Smooth muscle cell (in vitro differentiated cells): ENCODE measurements at regions not wholly inside any gene's neighbourhood (a gene's known extent, or its start where the extent isn't known, plus 50 kb on each side); places are given as distances from the start of the nearest gene placed in this dataset.

ENCODE experiments used
- DNase-seq: peaks from one replicate; lab custom pipeline; 2025; ENCODE audit not compliant: unreplicated experiment; lab: John Stamatoyannopoulos, UW
- H2AFZ ChIP-seq: fragments of 200-600 bp; sonication (generic); 2 replicates; pipeline ENCODE4 v1.6.0; 2016; ENCODE audit warnings: antibody characterized with exemption, low read depth, mild to moderate bottlenecking
- H3F3A ChIP-seq: fragments of 200-600 bp; sonication (generic); 2 replicates; pipeline ENCODE4 v1.6.0; 2017; ENCODE audit warnings: antibody characterized with exemption, low read depth
- H3K27ac ChIP-seq: fragments of 200-600 bp; sonication (generic); 2 replicates; pipeline ENCODE4 v1.5.1; 2016; ENCODE audit warnings: low read depth, mild to moderate bottlenecking
- H3K27me3 ChIP-seq: fragments of 200-600 bp; sonication (generic); 2 replicates; pipeline ENCODE4 v1.6.1; 2016; ENCODE audit warnings: low read depth, mild to moderate bottlenecking
- H3K36me3 ChIP-seq: fragments of 200-600 bp; sonication (generic); 2 replicates; pipeline ENCODE4 v1.5.1; 2016; ENCODE audit warnings: low read depth
- H3K4me1 ChIP-seq: fragments of 200-600 bp; sonication (generic); 2 replicates; pipeline ENCODE4 v1.5.1; 2016; ENCODE audit warnings: low read depth
- H3K4me2 ChIP-seq: fragments of 200-600 bp; sonication (generic); 2 replicates; pipeline ENCODE4 v1.6.0; 2016; ENCODE audit warnings: mild to moderate bottlenecking
- H3K4me3 ChIP-seq: fragments of 200-600 bp; sonication (generic); 2 replicates; pipeline ENCODE4 v1.5.1; 2016; ENCODE audit warnings: mild to moderate bottlenecking
- H3K79me2 ChIP-seq: fragments of 200-600 bp; sonication (generic); 2 replicates; pipeline ENCODE4 v1.6.0; 2016; ENCODE audit warnings: low read depth, mild to moderate bottlenecking
- H3K9ac ChIP-seq: fragments of 200-600 bp; sonication (generic); 2 replicates; pipeline ENCODE4 v1.6.0; 2016; ENCODE audit warnings: low read depth
- H3K9me3 ChIP-seq: fragments of 200-600 bp; sonication (generic); replicated peaks from 2 replicates; pipeline ENCODE4 v1.5.1; 2016; ENCODE audit warnings: low read depth
- H4K20me1 ChIP-seq: fragments of 200-600 bp; sonication (generic); 2 replicates; pipeline ENCODE4 v1.6.0; 2016; ENCODE audit warnings: low read depth
- WGBS: methylation state at CpG from one replicate; pipeline ENCODE4 v1.1.7; 2016; ENCODE audit warnings: low lambda C conversion rate; 5-methylcytosine and 5-hydroxymethylcytosine counted together
- TF ChIP-seq, protein P1 (sequence below): fragments of 200-600 bp; sonication (generic); IDR thresholded peaks from 2 replicates; pipeline ENCODE4 v1.5.1; 2017; ENCODE audit warnings: borderline replicate concordance, mild to moderate bottlenecking, antibody characterized with exemption; ENCODE audit not compliant: insufficient read depth, poor library complexity, severe bottlenecking

DNA sequence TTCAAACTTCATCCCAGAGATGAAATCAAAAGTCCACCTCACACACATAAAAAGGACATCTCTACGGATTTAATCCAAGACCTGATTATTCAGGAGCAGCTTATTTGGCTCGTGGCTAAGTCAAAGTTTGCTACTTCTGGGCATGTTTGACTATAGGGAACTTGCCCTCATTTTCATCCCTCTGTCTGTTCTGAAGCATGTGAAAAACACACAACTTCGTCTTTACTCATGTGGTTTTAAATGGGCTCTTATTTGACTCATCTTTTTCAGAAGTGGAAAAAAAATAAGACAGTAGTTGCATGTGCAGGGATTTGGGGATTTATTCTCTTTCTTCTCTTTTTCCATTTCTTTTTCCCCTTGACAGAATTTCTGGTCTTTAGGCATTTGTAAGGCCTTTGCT, 295.9 kb downstream of the TFEC start:
- no peak overlapping the region for H3K27ac ChIP-seq
- no peak overlapping the region for H2AFZ ChIP-seq
- H3K9me3 ChIP-seq: no peaks in the 10 kb centered on the region
- no peak overlapping the region for H3K9ac ChIP-seq
- 82% methylated on average over 3 of the region's 3 CpGs for WGBS
- no peaks in the 10 kb centered on the region for H4K20me1 ChIP-seq
- no peaks in the 10 kb centered on the region for H3K79me2 ChIP-seq
- H3K36me3 ChIP-seq: no peaks in the 10 kb centered on the region
- H3K4me3 ChIP-seq: no peak overlapping the region
- TF ChIP-seq, protein P1, sequence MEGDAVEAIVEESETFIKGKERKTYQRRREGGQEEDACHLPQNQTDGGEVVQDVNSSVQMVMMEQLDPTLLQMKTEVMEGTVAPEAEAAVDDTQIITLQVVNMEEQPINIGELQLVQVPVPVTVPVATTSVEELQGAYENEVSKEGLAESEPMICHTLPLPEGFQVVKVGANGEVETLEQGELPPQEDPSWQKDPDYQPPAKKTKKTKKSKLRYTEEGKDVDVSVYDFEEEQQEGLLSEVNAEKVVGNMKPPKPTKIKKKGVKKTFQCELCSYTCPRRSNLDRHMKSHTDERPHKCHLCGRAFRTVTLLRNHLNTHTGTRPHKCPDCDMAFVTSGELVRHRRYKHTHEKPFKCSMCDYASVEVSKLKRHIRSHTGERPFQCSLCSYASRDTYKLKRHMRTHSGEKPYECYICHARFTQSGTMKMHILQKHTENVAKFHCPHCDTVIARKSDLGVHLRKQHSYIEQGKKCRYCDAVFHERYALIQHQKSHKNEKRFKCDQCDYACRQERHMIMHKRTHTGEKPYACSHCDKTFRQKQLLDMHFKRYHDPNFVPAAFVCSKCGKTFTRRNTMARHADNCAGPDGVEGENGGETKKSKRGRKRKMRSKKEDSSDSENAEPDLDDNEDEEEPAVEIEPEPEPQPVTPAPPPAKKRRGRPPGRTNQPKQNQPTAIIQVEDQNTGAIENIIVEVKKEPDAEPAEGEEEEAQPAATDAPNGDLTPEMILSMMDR: no peak
- no peaks in the 10 kb centered on the region for H3F3A ChIP-seq
- no peak for DNase-seq
- no peaks in the 10 kb centered on the region for H3K27me3 ChIP-seq
- H3K4me1 ChIP-seq: no peaks in the 10 kb centered on the region
- H3K4me2 ChIP-seq: no peak overlapping the region

GRCh38 chr7:115731796-115732471, 298.6 kb downstream of the TFEC start:
- Histone ChIP-seq H3K79me2 (no peaks in the 10 kb centered on the region), H2AFZ (no peak overlapping the region), H3K4me2 (no peak overlapping the region), H3K27ac (no peak overlapping the region), H3K4me1 (no peaks in the 10 kb centered on the region), H4K20me1 (no peaks in the 10 kb centered on the region), H3K36me3 (no peaks in the 10 kb centered on the region), H3K27me3 (no peaks in the 10 kb centered on the region), H3K4me3 (no peak overlapping the region), H3K9me3 (no peaks in the 10 kb centered on the region), H3K9ac (no peak overlapping the region), H3F3A (no peaks in the 10 kb centered on the region)
- WGBS: 95% methylated on average over 4 of the region's 4 CpGs
- DNase-seq: no peak
- TF ChIP-seq, protein P1: no peak

- no peak overlapping the region for H3K9ac ChIP-seq
- no peak for DNase-seq
- TF ChIP-seq, protein P1: no peak
- no peak overlapping the region for H3K4me2 ChIP-seq
- H3K79me2 ChIP-seq: no peaks in the 10 kb centered on the region
- H4K20me1 ChIP-seq: no peaks in the 10 kb centered on the region
- H3K9me3 ChIP-seq: no peaks in the 10 kb centered on the region
- no peak overlapping the region for H3K4me3 ChIP-seq
- H3F3A ChIP-seq: no peaks in the 10 kb centered on the region
- no peak overlapping the region for H3K27ac ChIP-seq
- no peak overlapping the region for H2AFZ ChIP-seq
- 56% methylated on average over 2 of the region's 2 CpGs for WGBS
- no peaks in the 10 kb centered on the region for H3K27me3 ChIP-seq
- H3K4me1 ChIP-seq: no peaks in the 10 kb centered on the region
- no peaks in the 10 kb centered on the region for H3K36me3 ChIP-seq
These were observed 302.0 kb downstream of the TFEC start for GRCh38 chr7:115728518-115728917.
